ENCODE measurements at regions not wholly inside any gene's neighbourhood (a gene's known extent, or its start where the extent isn't known, plus 50 kb on each side); places are given as distances from the start of the nearest gene placed in this dataset.

GRCh38 chr4:159420162-159421057 lies 317.5 kb downstream of the RAPGEF2 start:
- no peak for TF ChIP-seq CTCF (IDR thresholded peaks at IDR 0.05)
- no peak for TF ChIP-seq POLR2A (IDR thresholded peaks at IDR 0.05)
